BLaER1 treated with 17β-estradiol and CSF1 and Interleukin-3, amounts not matched to agents 10 nM and 100 nM (cell line): ENCODE measurements at regions not wholly inside any gene's neighbourhood (a gene's known extent, or its start where the extent isn't known, plus 50 kb on each side); places are given as distances from the start of the nearest gene placed in this dataset.

ENCODE experiments used
- H3K27ac ChIP-seq, 11 experiments: shearing (Covaris generic); formaldehyde crosslinking; 2 replicates each; pipeline ENCODE4 v1.8.1; 2022
- H3K27me3 ChIP-seq, 11 experiments: shearing (Covaris generic); formaldehyde crosslinking; 2 replicates each; pipeline ENCODE4 v1.8.1; 2022
- H3K36me3 ChIP-seq, 11 experiments: shearing (Covaris generic); formaldehyde crosslinking; 2 replicates each; pipeline ENCODE4 v1.8.1; 2022
- H3K4me1 ChIP-seq, 10 experiments: shearing (Covaris generic); formaldehyde crosslinking; 2 replicates each; pipeline ENCODE4 v1.8.1; 2022
- H3K4me2 ChIP-seq, 11 experiments: shearing (Covaris generic); formaldehyde crosslinking; 2 replicates each; pipeline ENCODE4 v1.8.1; 2022
- H3K4me3 ChIP-seq, 10 experiments: shearing (Covaris generic); formaldehyde crosslinking; 2 replicates each; pipeline ENCODE4 v1.8.1; 2022
- H3K9ac ChIP-seq, 11 experiments: shearing (Covaris generic); formaldehyde crosslinking; 2 replicates each; pipeline ENCODE4 v1.8.1; 2022
- H3K9me3 ChIP-seq, 11 experiments: shearing (Covaris generic); formaldehyde crosslinking; replicated peaks in 1 of 11; 2 replicates each; pipeline ENCODE4 v1.8.1; 2022
- H4K20me1 ChIP-seq, 11 experiments: shearing (Covaris generic); formaldehyde crosslinking; 2 replicates each; pipeline ENCODE4 v1.8.1; 2022
- Cebpa-rat ChIP-seq, 11 experiments: shearing (Covaris generic); IDR thresholded peaks; 2 replicates each; pipeline ENCODE4 v1.8.1; 2022

GRCh38 chr6:156283091-156283490 is 494.1 kb upstream of the ARID1B start:
- Histone ChIP-seq H3K9me3 (peaks cover 18 to 55% (median 39%) of the 10 kb centered on the region in 11 experiments), H3K27me3 (no peaks in the 10 kb centered on the region), H3K4me3 (peak overlapping the region in 1 of 10 experiments; percentile 11; a peak in 1 of 20 replicates), H3K27ac (no peak overlapping the region), H4K20me1 (no peaks in the 10 kb centered on the region), H3K36me3 (peaks cover 0 to 12% (median 0%) of the 10 kb centered on the region in 11 experiments; a peak in 2 of 22 replicates), H3K4me2 (no peak overlapping the region), H3K9ac (no peak overlapping the region), H3K4me1 (peaks cover 23 to 65% (median 47%) of the 10 kb centered on the region in 10 experiments)
- TF ChIP-seq Cebpa-rat (IDR thresholded peaks at IDR 0.05) = no peak

DNA sequence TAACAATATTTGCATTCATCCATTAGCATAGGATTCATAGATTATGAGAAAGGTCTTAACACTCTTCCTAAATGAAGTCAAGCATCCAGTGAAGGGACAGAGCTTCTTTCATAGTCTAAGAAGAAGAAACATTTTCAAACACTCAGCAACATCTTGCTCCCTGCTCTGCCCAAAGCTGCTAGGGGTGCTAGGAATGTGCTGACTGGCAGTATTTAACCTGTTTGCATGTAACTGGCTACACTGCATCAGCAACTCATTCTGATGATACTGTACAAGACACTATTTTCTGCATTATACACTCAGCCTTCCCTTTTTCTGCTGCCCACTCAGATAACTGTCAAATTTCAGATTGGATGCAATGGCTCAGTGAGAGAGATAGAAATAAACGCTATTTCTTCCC is 495.1 kb upstream of the ARID1B start:
- no peak for TF ChIP-seq Cebpa-rat (IDR thresholded peaks at IDR 0.05)
- H3K36me3 ChIP-seq = peaks cover 0 to 21% (median 0%) of the 10 kb centered on the region in 11 experiments; a peak in 5 of 22 replicates
- peak overlapping the region in 3 of 11 experiments; percentile 29 to 92 (median 76); a peak in 4 of 22 replicates for H3K4me2 ChIP-seq
- H3K27me3 ChIP-seq = no peaks in the 10 kb centered on the region
- H4K20me1 ChIP-seq = no peaks in the 10 kb centered on the region
- H3K9ac ChIP-seq = no peak overlapping the region
- peaks cover 28 to 63% (median 49%) of the 10 kb centered on the region in 11 experiments for H3K9me3 ChIP-seq
- peak overlapping the region in 1 of 11 experiments; percentile 8; a peak in 2 of 22 replicates for H3K27ac ChIP-seq
- no peak overlapping the region for H3K4me3 ChIP-seq
- H3K4me1 ChIP-seq = peaks cover 23 to 65% (median 42%) of the 10 kb centered on the region in 10 experiments

DNA sequence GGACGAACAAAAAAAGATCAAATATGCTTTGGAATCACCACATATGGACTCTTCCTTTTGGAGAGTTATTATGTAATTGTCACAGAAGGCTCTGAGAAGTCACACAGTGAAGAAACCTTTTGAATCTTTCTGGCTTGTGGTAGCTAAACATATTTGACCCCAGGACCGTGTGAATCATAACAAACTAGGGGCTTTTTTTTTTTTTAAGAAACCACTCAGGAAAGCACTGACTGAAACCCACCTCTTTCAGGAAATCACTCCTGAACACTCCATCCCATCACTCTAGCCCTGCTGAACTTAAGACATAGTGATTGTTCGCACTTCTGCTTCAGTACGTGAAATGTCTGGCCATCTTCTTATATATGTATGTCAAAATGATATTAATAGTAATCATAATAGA is 495.9 kb upstream of the ARID1B start:
- H3K4me3 ChIP-seq = peak overlapping the region in 2 of 10 experiments; percentile 1 to 3; a peak in 1 of 20 replicates
- TF ChIP-seq Cebpa-rat (IDR thresholded peaks at IDR 0.05) = no peak
- H3K9me3 ChIP-seq = peaks cover 36 to 65% (median 52%) of the 10 kb centered on the region in 11 experiments
- H3K4me1 ChIP-seq = peaks cover 23 to 59% (median 40%) of the 10 kb centered on the region in 10 experiments
- peak overlapping the region; percentile 62 to 92 (median 75); a peak in 19 of 22 replicates for H3K4me2 ChIP-seq
- H3K27me3 ChIP-seq = no peaks in the 10 kb centered on the region
- peak overlapping the region in 8 of 11 experiments; percentile 69 to 88 (median 79); a peak in 15 of 22 replicates for H3K27ac ChIP-seq
- H3K36me3 ChIP-seq = peaks cover 0 to 25% (median 0%) of the 10 kb centered on the region in 11 experiments; a peak in 5 of 22 replicates
- no peaks in the 10 kb centered on the region for H4K20me1 ChIP-seq
- H3K9ac ChIP-seq = 0 out of 22 replicates have a peak overlapping the region, but pooled peaks of 1 of the 11 experiments have one; percentile 76

DNA sequence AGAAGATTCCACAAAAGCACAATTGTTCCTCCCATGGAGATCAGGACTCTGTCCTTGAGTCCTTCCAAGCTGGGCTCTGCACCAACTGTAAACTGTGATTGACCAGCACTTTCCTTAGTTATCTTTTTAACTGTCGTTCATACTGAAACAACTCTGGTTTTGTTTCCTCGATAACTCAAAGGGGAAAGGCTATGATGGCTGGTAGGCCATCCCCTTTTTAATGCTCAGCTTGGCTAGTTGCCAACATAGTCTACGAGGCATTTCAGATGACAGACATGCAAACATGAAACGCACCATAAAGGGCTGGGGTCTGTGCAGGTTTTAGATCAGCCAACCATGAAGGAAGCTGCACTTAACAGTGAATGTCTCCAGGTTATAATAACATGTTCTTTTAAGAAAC is 497.1 kb upstream of the ARID1B start:
- Histone ChIP-seq H3K4me3 (peak overlapping the region in 3 of 10 experiments; percentile 15 to 48 (median 45); a peak in 4 of 20 replicates), H3K4me2 (peak overlapping the region; percentile 62 to 92 (median 75)), H4K20me1 (no peaks in the 10 kb centered on the region), H3K9ac (peak overlapping the region in 10 of 11 experiments; percentile 3 to 76 (median 58); a peak in 14 of 22 replicates), H3K36me3 (peaks cover 0 to 25% (median 0%) of the 10 kb centered on the region in 11 experiments; a peak in 5 of 22 replicates), H3K27ac (peak overlapping the region; percentile 60 to 88 (median 76); a peak in 21 of 22 replicates), H3K9me3 (peaks cover 48 to 65% (median 61%) of the 10 kb centered on the region in 11 experiments), H3K27me3 (no peaks in the 10 kb centered on the region), H3K4me1 (peaks cover 23 to 71% (median 48%) of the 10 kb centered on the region in 10 experiments)
- no peak for TF ChIP-seq Cebpa-rat (IDR thresholded peaks at IDR 0.05)

DNA sequence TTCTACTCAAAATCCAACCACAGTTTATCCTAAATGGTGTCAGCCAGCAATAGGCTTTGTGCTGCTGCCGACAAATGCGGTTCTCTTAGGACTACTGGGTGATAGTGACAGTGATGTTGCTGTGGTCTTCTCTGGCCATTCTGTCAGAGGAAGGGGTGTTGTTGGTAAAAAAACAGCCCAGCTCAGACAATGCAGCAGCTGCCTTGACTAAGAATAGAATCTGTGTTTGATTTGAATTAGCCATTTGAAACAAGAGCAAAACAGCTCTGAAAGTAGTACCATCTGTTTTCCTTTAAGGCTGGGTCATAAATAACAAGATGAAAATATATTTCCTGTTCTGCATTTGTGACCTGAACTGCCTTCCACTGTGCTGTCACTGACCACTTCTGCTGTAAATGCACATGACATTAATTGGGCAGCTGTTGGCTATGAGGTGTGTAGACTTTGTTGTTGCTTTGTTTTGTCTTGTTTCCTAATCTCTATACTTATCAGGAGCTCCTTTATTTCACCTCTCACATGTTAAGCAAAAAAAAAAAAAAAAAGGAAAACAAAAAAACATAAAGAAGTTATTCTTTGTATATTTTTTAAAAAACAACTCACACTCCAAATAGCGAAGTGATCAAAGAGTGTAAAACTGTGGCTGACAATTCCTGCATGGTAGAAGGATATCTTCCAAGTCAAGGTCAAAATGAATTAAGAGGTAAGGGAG is 497.8 kb upstream of the ARID1B start:
- H3K4me1 ChIP-seq = peaks cover 23 to 71% (median 48%) of the 10 kb centered on the region in 10 experiments
- peak overlapping the region; percentile 17 to 76 (median 62); a peak in 19 of 22 replicates for H3K9ac ChIP-seq

DNA sequence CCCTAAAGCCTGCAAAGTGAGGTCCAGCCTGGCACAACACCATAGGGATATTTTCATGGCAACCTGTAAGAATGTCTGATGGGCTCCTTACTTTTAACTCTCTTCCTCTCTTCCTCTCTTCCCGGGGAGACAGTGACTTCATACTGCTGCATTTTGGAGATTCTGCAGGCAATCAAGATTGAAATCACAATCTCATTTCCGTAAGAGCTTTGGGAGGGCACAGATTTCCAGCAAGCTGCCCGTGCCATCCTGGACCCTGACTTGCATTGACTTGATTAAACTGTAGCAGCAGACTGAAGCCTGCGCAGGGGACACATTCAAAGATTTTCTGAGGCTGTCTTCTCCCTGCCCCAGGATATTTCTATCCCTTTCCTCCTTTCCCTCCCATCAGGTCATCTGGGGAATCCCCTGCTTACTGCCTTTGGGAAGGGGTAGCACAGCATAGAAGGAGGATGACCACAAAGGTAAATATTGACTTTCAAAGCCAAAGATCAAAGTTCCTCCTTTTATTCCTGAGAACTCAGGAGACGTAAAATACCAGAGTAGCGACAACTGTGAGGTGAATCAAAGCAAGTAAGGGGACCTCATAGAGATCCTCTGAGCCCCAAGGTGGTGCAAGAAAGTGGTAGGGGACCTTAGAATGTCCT is 504.0 kb upstream of the ARID1B start:
- peaks cover 47 to 74% (median 59%) of the 10 kb centered on the region in 11 experiments for H3K9me3 ChIP-seq
- H4K20me1 ChIP-seq = no peaks in the 10 kb centered on the region
- peaks cover 0 to 21% (median 0%) of the 10 kb centered on the region in 11 experiments; a peak in 7 of 22 replicates for H3K36me3 ChIP-seq
- no peaks in the 10 kb centered on the region for H3K27me3 ChIP-seq
- no peak for TF ChIP-seq Cebpa-rat (IDR thresholded peaks at IDR 0.05)
- no peak overlapping the region for H3K9ac ChIP-seq
- no peak overlapping the region for H3K4me3 ChIP-seq
- no peak overlapping the region for H3K27ac ChIP-seq
- H3K4me2 ChIP-seq = no peak overlapping the region
- H3K4me1 ChIP-seq = peaks cover 0 to 36% (median 22%) of the 10 kb centered on the region in 10 experiments; a peak in 15 of 20 replicates

More for the DNA sequence above, 497.8 kb upstream of the ARID1B start:
- H3K27me3 ChIP-seq = no peaks in the 10 kb centered on the region
- no peaks in the 10 kb centered on the region for H4K20me1 ChIP-seq
- TF ChIP-seq Cebpa-rat (IDR thresholded peaks at IDR 0.05) = no peak
- peaks cover 54 to 66% (median 63%) of the 10 kb centered on the region in 11 experiments for H3K9me3 ChIP-seq
- H3K36me3 ChIP-seq = peaks cover 0 to 25% (median 0%) of the 10 kb centered on the region in 11 experiments; a peak in 5 of 22 replicates
- peak overlapping the region; percentile 60 to 88 (median 76) for H3K27ac ChIP-seq
- peak overlapping the region in 5 of 10 experiments; percentile 15 to 48 (median 40); a peak in 10 of 20 replicates for H3K4me3 ChIP-seq
- peak overlapping the region; percentile 62 to 92 (median 75) for H3K4me2 ChIP-seq

- Histone ChIP-seq H3K9ac (no peak overlapping the region), H3K27ac (no peak overlapping the region), H3K4me2 (no peak overlapping the region; a peak in 1 of 22 replicates), H3K9me3 (peaks cover 23 to 62% (median 47%) of the 10 kb centered on the region in 11 experiments), H3K4me1 (peaks cover 0 to 18% (median 11%) of the 10 kb centered on the region in 10 experiments; a peak in 15 of 20 replicates), H4K20me1 (no peaks in the 10 kb centered on the region), H3K36me3 (peaks cover 0 to 15% (median 0%) of the 10 kb centered on the region in 11 experiments; a peak in 4 of 22 replicates), H3K4me3 (no peak overlapping the region), H3K27me3 (no peaks in the 10 kb centered on the region)
- no peak for TF ChIP-seq Cebpa-rat (IDR thresholded peaks at IDR 0.05)
Measured at GRCh38 chr6:156269751-156270369, 507.3 kb upstream of the ARID1B start.

DNA sequence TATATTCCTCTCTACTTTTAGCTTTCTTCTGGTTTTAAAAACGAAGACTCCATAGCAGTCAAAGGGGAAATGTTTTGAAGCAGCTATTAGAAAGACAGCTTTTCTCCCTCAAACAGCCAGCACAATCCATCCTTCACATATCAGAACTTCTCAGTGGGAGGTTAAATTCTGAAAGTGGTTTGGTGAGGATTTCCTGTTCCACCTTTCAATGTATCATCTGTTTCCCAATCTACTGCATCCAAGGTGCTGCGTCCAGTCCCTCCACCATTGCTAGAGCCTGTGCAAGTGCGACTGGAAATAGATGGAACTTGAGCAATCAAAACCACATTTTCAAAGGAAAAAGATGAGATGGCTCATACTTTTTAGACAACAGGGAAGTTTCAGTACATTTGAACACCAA is 508.3 kb upstream of the ARID1B start:
- Histone ChIP-seq H3K4me3 (no peak overlapping the region), H3K4me2 (peak overlapping the region in 9 of 11 experiments; percentile 18 to 59 (median 37); a peak in 15 of 22 replicates), H3K9me3 (peaks cover 13 to 54% (median 38%) of the 10 kb centered on the region in 11 experiments), H3K4me1 (peaks cover 0 to 18% (median 11%) of the 10 kb centered on the region in 10 experiments; a peak in 15 of 20 replicates), H3K36me3 (peaks cover 0 to 15% (median 0%) of the 10 kb centered on the region in 11 experiments; a peak in 3 of 22 replicates), H3K9ac (no peak overlapping the region), H3K27ac (no peak overlapping the region), H3K27me3 (no peaks in the 10 kb centered on the region), H4K20me1 (no peaks in the 10 kb centered on the region)
- TF ChIP-seq Cebpa-rat (IDR thresholded peaks at IDR 0.05) = peak in 1 of 11 experiments; percentile 24; a peak in 1 of 22 replicates
